HG03571 (cell line): ENCODE measurements at regions not wholly inside any gene's neighbourhood (a gene's known extent, or its start where the extent isn't known, plus 50 kb on each side); places are given as distances from the start of the nearest gene placed in this dataset.

Experiments
- ATAC-seq: cut with Tn5 transposase; IDR thresholded peaks from one replicate; pipeline ENCODE4 v1.9.1; 2021; ENCODE audit not compliant: unreplicated experiment

DNA sequence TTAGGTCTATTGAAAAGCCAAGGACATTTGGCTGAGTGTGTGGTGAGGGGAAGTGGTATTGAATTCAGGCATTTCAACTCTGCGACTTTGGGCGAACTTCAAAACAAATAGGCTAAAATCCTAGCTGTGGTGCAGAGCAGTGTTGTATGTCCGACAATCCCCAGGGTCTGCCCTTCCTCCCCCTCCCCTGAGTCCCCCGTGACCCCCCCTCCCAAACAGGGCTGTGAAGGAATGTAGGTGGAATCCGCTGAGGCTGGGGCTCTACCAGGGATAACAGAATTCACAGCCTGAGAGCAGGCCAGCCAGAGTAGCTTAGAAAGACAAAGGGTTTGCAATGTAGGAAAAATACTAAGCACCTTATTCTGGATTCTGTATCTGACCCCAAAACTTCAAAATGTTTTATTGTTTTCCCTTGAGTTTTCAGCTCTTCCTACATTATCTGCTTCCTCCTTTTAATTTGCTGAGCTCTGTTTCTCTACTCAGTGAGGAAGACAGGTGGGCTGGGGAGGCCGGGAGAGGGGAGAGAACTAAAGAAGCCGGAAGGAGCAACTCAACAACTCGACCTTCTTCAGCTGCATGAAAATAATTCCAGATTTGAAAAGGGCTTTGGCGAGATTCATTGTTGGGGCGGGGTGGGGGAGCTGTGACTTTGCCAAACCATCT lies 315.2 kb downstream of the BLID start:
- ATAC-seq = no peak

DNA sequence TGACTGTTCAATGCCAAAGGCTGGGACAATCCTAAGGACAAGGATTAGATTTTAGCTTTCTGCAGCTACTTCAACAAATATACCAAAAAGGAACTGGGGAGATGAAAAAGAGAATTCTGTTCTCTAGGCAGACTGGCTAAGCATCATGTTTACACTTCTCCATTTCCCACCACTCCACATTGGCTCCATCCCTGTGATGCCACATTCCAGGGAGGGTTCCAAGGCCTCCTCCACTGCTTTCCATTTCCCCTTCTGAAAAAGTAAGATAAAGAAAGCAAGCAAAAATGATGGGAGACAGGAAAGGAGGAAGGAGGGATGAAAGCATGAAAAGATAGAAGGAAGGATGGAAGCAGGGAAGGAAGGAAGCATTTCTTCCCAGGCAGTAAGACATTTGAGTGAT lies 315.8 kb downstream of the BLID start:
- ATAC-seq = no peak

DNA sequence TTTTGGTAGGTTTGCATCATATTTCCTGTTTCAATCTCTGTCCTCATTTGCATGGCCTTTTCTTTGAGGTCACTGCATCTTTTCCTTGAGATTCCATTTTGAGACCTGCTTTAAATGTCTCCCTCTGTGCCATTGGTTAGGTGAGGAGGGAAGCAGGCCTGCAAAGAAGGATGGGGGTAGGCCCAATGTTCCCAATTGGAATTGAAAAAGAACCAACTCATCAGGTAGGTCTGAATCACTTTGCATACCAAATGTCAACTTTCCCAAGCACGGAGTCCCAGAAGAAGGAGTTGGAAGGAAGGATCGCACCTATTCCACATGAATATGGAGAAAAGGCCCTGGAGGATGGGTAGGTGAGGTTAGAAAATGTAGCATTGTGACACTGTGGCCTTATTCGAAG lies 318.5 kb downstream of the BLID start:
- ATAC-seq = no peak

- no peak for ATAC-seq
Measured at GRCh38 chr11:121795174-121795573, 320.8 kb downstream of the BLID start.

GRCh38 chr11:121794671-121795141 lies 321.3 kb downstream of the BLID start:
- ATAC-seq = no peak

GRCh38 chr11:121793916-121794315 lies 322.1 kb downstream of the BLID start:
- no peak for ATAC-seq

DNA sequence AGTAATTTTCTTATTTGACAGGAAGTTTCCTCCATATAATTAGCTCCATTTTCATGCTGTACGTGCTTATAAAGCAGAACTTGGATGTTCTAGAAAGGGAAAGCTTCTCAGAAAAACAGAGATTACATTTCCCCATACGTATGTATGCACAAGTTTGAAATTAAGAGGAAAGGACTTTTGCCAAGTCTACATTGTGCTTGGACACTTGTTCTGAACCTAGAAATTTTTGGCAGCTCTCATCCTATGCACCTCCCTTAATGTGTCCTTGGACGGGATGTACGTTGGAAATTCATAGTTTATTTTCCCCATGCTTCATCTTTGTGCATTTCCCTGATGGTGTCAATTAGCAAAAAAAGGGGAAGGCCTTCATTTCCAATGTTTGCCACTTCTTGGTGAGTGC lies 322.7 kb downstream of the BLID start:
- ATAC-seq = no peak

GRCh38 chr11:121792185-121792584 lies 323.8 kb downstream of the BLID start:
- ATAC-seq = no peak

DNA sequence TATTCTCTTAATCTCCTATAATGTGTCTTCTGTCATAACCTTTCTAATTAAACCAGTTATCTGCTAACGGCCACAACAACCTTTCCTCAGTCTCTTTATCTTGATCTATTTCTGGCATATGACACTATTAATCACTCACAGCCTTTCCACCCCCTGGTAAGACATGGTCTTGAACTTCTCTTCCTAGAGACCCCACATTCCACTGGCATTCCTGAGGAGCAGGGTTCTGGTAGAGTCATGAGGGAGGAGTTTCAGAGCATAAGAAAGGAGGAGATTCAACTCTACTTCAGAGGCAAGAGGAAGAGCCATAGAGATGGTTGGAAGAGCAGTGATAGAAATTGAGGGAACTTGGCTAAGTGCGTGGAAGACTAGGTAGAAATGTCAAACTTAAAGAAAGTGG lies 325.6 kb downstream of the BLID start:
- no peak for ATAC-seq

DNA sequence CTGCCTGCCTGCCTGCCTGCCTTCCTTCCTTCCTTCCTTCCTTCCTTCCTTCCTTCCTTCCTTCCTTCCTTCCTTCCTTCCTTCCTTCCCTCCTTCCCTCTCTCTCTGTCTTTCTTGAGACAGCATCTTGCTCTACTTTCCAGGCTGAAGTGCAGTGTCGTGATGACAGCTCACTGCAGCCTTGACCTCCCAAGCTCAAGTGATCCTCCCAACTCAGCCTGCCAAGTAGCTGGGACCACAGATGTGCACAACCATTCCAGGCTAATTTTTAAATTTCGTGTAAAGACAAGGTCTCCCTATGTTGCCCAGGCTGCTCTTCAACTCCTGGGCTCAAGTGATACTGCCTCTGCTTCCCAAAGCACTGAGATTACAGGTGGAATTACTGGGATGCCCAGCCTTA lies 328.2 kb upstream of the SORL1-AS1 start:
- ATAC-seq = no peak

GRCh38 chr11:121777056-121777455 lies 324.3 kb upstream of the SORL1-AS1 start:
- ATAC-seq = no peak

DNA sequence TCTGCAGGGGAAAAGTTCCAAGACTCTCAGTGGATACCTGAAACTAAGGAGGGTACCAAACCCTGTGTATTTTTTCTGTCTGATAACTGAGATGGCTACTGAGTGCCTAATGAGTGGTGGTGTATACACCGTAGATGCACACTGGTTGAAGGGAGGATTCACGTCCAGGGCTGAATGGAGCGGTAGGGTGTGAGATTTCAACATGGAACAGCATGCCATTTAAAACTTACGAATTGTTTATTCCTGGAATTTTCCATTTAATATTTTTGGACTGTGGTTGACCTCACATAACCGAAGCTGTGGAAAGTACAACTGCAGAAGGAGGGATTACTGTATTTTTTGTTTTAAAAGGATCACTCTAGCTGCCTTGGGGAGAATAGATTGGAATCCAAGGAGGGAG lies 322.5 kb upstream of the SORL1-AS1 start:
- no peak for ATAC-seq

DNA sequence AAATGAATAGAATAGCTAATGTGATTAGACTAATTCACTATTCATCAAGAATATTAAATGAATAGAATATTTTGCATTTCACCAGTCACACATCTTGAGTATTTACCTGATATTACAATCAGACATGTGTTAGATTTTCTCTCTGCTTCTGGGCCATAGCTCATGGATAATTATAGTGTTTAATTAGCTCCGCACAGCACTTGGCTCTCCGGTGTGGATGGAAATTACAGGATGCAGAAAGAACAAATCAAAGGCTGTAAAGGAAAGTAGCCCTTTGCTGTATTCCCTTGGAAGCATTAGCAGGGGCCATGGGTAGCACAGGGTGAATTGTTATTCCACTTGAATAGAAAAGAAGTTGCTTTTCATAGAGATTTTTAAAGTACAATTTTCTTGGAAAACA lies 320.3 kb upstream of the SORL1-AS1 start:
- no peak for ATAC-seq

GRCh38 chr11:121770939-121771595 lies 318.3 kb upstream of the SORL1-AS1 start:
- ATAC-seq = no peak

GRCh38 chr11:121769191-121769590 lies 316.4 kb upstream of the SORL1-AS1 start:
- ATAC-seq = no peak

DNA sequence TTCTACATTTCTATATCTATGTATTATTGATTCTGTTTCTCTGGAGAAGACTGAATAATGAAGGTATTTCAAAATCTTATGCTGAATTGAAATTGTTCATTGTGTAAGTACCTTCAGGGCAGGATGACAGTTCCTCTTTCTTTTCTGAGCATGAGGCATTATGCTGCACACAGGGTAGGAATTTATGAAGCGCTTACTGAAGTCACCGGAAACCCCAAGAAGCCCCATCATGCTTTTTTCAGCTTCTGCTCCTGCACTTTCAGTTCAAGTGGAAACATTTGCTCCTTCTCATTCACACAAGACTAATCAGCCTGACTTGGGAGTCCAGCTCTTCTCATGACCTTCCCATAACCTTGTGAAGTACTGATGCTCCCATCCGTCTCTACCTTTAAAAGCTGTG lies 314.7 kb upstream of the SORL1-AS1 start:
- ATAC-seq = peak; percentile 71

GRCh38 chr11:121766991-121767390 lies 314.2 kb upstream of the SORL1-AS1 start:
- peak; percentile 18 for ATAC-seq

GRCh38 chr11:121766166-121766565 lies 313.4 kb upstream of the SORL1-AS1 start:
- no peak for ATAC-seq

DNA sequence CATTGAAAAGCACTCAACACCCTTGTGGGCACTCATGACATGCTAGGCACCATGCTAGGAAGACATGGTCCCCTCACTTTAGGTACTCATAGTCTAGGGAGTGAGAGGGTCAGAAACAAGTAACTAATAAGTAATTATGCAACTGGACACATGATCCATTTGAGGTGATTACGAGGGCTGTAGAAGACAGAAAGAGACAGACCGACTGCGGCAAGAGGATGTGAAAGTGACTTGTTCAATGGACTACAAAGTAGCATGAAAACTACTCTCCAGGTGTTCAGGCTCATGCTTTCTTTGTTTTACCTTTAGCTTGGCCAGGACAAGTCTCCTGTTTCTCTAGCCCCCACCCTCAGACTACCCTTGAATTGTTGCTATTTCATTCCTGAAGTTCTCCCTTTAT lies 310.8 kb upstream of the SORL1-AS1 start:
- peak; percentile 84 for ATAC-seq

- no peak for ATAC-seq
Measured at GRCh38 chr11:121762820-121763219, 310.1 kb upstream of the SORL1-AS1 start.

DNA sequence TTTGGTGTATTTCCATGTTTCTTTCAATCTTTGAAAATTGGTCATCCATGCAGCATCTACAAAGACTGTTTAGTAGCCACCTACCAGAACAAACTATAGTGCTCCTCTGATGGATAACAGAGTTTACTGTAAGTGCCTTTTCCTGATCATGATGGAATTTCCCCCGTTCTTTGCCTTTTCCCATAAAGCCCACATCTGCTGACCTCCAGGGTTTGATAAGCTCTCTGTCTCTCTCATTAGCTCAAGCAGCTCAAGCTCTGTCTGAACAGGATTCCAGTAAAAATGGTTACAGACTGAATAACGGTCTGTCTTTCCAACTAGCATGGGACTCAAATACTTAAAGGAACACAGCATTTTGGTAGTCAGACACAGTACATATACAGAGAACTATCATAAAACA lies 308.4 kb upstream of the SORL1-AS1 start:
- ATAC-seq = no peak

DNA sequence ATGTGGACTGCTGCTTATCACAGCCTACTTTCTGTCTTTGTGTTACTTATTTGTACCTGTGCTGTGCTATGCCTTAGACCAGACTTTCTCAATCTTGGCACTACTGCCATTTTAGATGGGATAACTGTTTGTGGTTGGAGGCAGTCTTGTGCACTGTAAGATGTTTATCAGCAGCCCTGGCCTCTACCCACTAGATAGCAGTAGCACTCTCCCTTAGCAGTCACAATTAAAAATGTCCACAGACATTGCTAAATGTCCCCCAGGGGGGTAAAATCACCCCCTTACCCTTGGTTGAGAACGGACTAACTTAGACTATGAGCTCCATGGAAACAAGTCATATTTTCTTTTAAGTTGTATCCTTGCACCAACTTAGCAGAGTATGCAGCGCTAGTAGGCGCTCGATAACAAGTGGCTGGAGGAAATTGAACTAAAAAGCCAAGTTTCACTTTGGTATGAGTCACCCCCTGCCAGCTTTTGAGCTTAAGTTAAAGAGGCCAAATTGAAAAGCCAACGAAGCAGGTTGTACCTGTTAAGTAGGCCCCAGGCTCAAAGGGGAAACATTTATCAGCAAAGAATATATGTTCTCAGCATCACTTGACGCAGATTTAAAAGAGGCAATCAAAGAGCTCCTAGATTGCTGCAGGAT lies 304.8 kb upstream of the SORL1-AS1 start:
- no peak for ATAC-seq
